HG03045 (cell line): ENCODE measurements at regions not wholly inside any gene's neighbourhood (a gene's known extent, or its start where the extent isn't known, plus 50 kb on each side); places are given as distances from the start of the nearest gene placed in this dataset.

Source experiments
- ATAC-seq: cut with Tn5 transposase; IDR thresholded peaks from one replicate; pipeline ENCODE4 v1.9.1; 2021; ENCODE audit warnings: mild to moderate bottlenecking, moderate library complexity; ENCODE audit not compliant: unreplicated experiment

- ATAC-seq: no peak
Observed at GRCh38 chr11:8740129-8740528, 57.5 kb downstream of the RPL27A start.

GRCh38 chr11:8744423-8744822 is 61.8 kb downstream of the RPL27A start:
- no peak for ATAC-seq

GRCh38 chr11:8745431-8746253 is 63.0 kb downstream of the RPL27A start:
- ATAC-seq: no peak

- no peak for ATAC-seq
Observed at GRCh38 chr11:8746331-8746974, 63.9 kb downstream of the RPL27A start.

- no peak for ATAC-seq
Observed at GRCh38 chr11:8747173-8747572, 64.6 kb downstream of the RPL27A start.

- ATAC-seq: no peak
Observed at GRCh38 chr11:8748317-8748716, 65.7 kb downstream of the RPL27A start.

- no peak for ATAC-seq
Observed at GRCh38 chr11:8749202-8749601, 66.6 kb downstream of the RPL27A start.

GRCh38 chr11:8754241-8754640 is 71.6 kb downstream of the RPL27A start:
- ATAC-seq: no peak

- no peak for ATAC-seq
Observed at GRCh38 chr11:8756201-8756600, 73.6 kb downstream of the RPL27A start.

- no peak for ATAC-seq
Observed at GRCh38 chr11:8757047-8757446, 74.5 kb downstream of the RPL27A start.

- ATAC-seq: no peak
Observed at GRCh38 chr11:8757533-8757932, 74.9 kb downstream of the RPL27A start.

GRCh38 chr11:8758619-8759169 is 76.1 kb downstream of the RPL27A start:
- ATAC-seq: no peak

- no peak for ATAC-seq
Observed at GRCh38 chr11:8759634-8760033, 77.0 kb downstream of the RPL27A start.

- ATAC-seq: no peak
Observed at GRCh38 chr11:8760896-8761295, 78.3 kb downstream of the RPL27A start.

GRCh38 chr11:8763070-8763685 is 80.6 kb downstream of the RPL27A start:
- ATAC-seq: no peak

GRCh38 chr11:8765294-8765693 is 82.7 kb downstream of the RPL27A start:
- no peak for ATAC-seq

- no peak for ATAC-seq
Observed at GRCh38 chr11:8766043-8766987, 83.7 kb downstream of the RPL27A start.

- ATAC-seq: no peak
Observed at GRCh38 chr11:8766988-8767374, 84.4 kb downstream of the RPL27A start.

- ATAC-seq: no peak
Observed at GRCh38 chr11:8767466-8768142, 85.0 kb downstream of the RPL27A start.
